Peyer's patch (tissue), 4 donors: ENCODE measurements at regions not wholly inside any gene's neighbourhood (a gene's known extent, or its start where the extent isn't known, plus 50 kb on each side); places are given as distances from the start of the nearest gene placed in this dataset.
"Not testable (repeated sequence)": the region's sequence is repeated elsewhere in the genome, so short reads cannot be mapped to it uniquely, and the experiment has no call there.

Experiments used
- DNase-seq, 3 donors: peaks; one replicate each; pipeline ENCODE4 v3.0.0-alpha.2; 2017 to 2019
- H3K27ac ChIP-seq, 4 donors: fragments of 200-600 bp; sonication (generic); one replicate each; pipeline ENCODE4 v1.5.1; 2016 to 2019
- H3K27me3 ChIP-seq, 2 donors: fragments of 200-600 bp; sonication (generic); one replicate each; pipeline ENCODE4 v1.5.1; 2019
- H3K36me3 ChIP-seq, 3 donors: fragments of 200-600 bp; sonication (generic); one replicate each; pipeline ENCODE4 v1.5.1; 2016 to 2019
- H3K4me1 ChIP-seq, 4 donors: fragments of 200-600 bp; sonication (generic); one replicate each; pipeline ENCODE4 v1.5.1; 2016 to 2019
- H3K4me3 ChIP-seq, 4 donors: fragments of 200-600 bp; sonication (generic); 1 replicate in 3 of 4; 2 replicates in 1 of 4; pipeline ENCODE4 v1.5.1; 2016 to 2019; ENCODE audit warnings: mild to moderate bottlenecking in 1 of 4
- H3K9me3 ChIP-seq, 4 donors: fragments of 200-600 bp; sonication (generic); one replicate each; pipeline ENCODE4 v1.5.1; 2016 to 2019; ENCODE audit warnings: mild to moderate bottlenecking in 1 of 4
- POLR2A ChIP-seq, 2 donors: fragments of 450-650 bp; IDR thresholded peaks; one replicate each; pipeline ENCODE4 v1.5.1; 2017; ENCODE audit warnings: antibody characterized with exemption in 2 of 2, mild to moderate bottlenecking in 2 of 2, moderate library complexity in 2 of 2
- TF ChIP-seq, protein P1 (sequence below), 6 experiments: fragments of 450-650 bp in 4 of 6; fragments of 200-600 bp in 2 of 6; sonication (generic) in 1 of 6; IDR thresholded peaks; one replicate each; pipeline ENCODE4 v1.5.1; 2017 to 2019; ENCODE audit warnings: antibody characterized with exemption in 6 of 6, mild to moderate bottlenecking in 3 of 6, moderate library complexity in 1 of 6

DNA sequence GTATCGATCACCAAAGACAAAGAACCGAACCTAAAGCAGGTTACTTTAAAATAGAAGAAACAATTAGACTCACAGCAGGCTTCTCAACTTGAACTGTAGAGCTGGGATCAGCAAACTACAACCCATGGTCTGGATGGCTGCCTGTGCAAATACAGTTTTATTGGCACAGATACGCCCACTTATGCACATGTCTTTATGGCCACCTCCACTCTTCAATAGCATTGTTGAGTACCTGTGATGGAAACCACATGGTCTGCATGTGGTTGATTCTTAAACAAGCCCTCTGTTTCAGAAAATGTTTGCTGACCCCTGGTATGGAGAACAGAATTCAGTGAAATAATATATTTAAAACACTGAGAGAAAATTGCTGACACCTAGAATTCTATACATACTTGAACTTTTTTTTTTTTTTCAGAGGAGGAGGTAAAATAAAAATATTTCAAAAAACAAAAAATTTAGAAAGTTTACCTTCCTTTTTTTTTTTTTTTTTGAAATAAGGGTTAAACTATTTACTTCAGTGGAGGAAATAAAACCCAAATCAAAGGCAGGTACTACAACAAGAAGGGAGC lies 263.8 kb upstream of the ATP10A start:
- no peaks in the 10 kb centered on the region for H3K9me3 ChIP-seq
- no peak overlapping the region for H3K27ac ChIP-seq
- TF ChIP-seq, protein P1, sequence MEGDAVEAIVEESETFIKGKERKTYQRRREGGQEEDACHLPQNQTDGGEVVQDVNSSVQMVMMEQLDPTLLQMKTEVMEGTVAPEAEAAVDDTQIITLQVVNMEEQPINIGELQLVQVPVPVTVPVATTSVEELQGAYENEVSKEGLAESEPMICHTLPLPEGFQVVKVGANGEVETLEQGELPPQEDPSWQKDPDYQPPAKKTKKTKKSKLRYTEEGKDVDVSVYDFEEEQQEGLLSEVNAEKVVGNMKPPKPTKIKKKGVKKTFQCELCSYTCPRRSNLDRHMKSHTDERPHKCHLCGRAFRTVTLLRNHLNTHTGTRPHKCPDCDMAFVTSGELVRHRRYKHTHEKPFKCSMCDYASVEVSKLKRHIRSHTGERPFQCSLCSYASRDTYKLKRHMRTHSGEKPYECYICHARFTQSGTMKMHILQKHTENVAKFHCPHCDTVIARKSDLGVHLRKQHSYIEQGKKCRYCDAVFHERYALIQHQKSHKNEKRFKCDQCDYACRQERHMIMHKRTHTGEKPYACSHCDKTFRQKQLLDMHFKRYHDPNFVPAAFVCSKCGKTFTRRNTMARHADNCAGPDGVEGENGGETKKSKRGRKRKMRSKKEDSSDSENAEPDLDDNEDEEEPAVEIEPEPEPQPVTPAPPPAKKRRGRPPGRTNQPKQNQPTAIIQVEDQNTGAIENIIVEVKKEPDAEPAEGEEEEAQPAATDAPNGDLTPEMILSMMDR (IDR thresholded peaks at IDR 0.05): no peak
- no peak for TF ChIP-seq POLR2A (IDR thresholded peaks at IDR 0.05)
- H3K4me1 ChIP-seq: no peaks in the 10 kb centered on the region
- no peak overlapping the region for H3K4me3 ChIP-seq
- no peaks in the 10 kb centered on the region for H3K27me3 ChIP-seq
- no peaks in the 10 kb centered on the region for H3K36me3 ChIP-seq
- no peak for DNase-seq

DNA sequence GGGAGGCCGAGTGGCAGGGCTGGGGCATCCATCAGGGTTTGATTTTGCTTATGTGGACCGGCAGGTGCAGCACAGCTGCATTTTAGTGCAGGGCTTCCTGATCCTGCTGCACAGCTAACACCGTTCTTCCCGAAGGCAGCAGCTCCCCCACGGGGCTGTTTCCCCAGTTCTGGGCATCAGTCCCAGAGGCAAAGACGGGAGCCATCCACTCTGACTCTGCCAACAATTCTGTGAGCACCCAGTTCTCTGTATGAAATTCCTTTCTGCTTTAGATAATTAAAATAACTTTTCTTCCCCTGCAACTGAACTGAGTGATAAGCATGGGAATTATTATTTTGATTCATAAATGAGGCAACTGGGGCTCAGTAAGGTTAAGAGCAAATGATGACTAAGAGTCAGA lies 262.9 kb upstream of the ATP10A start:
- TF ChIP-seq, protein P1 (IDR thresholded peaks at IDR 0.05): no peak
- no peak for TF ChIP-seq POLR2A (IDR thresholded peaks at IDR 0.05)
- H3K4me3 ChIP-seq: no peak overlapping the region
- no peaks in the 10 kb centered on the region for H3K27me3 ChIP-seq
- H3K4me1 ChIP-seq: no peaks in the 10 kb centered on the region
- no peak overlapping the region for H3K27ac ChIP-seq
- H3K9me3 ChIP-seq: no peaks in the 10 kb centered on the region
- no peak for DNase-seq
- no peaks in the 10 kb centered on the region for H3K36me3 ChIP-seq

DNA sequence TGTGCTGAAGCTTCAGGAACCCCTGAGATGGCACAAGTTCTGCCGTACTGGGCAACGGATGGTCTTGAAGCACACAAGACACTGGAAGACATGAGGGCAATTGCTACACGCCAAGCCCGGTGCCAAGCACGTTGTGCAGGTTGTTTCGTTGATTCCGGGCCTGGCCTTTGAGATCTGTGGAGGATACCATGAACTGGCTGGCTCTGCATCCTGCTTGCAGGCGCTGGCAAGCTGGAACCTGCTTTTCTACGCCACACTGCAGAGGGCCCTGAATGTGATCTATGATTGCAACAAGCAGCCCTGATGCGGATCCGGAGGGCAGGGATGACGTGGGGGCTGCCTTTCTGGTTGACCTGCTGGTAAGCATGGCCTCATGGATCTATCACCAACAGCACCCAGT lies 262.5 kb upstream of the ATP10A start:
- TF ChIP-seq, protein P1 (IDR thresholded peaks at IDR 0.05): no peak
- no peak for TF ChIP-seq POLR2A (IDR thresholded peaks at IDR 0.05)

DNA sequence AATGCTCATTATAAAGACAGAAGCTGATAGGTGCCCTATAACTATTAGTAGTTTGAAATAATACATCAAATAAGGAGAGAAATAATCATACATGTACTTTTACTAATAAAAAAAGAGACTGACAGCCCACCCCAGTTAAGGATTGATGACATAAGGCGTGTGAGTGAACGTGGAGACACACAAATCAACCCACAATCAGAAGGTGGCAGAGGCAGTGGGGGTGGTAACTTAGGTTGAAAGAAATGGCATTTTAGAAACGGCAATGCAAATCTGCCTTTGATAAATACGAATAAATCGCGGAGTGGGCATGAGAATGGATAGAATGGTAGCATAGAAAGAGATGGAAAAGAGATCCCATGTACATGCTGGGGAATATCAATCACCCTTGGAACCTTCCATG lies 256.2 kb upstream of the ATP10A start:
- Histone ChIP-seq H3K27me3 (no peaks in the 10 kb centered on the region), H3K9me3 (no peaks in the 10 kb centered on the region), H3K36me3 (no peaks in the 10 kb centered on the region), H3K4me3 (no peak overlapping the region), H3K4me1 (no peaks in the 10 kb centered on the region), H3K27ac (no peak overlapping the region)
- TF ChIP-seq, protein P1 (IDR thresholded peaks at IDR 0.05): no peak
- no peak for TF ChIP-seq POLR2A (IDR thresholded peaks at IDR 0.05)
- DNase-seq: no peak

More for the DNA sequence above, 262.5 kb upstream of the ATP10A start:
- H3K27ac ChIP-seq: no peak overlapping the region
- H3K27me3 ChIP-seq: no peaks in the 10 kb centered on the region
- H3K4me3 ChIP-seq: no peak overlapping the region
- H3K9me3 ChIP-seq: no peaks in the 10 kb centered on the region
- no peaks in the 10 kb centered on the region for H3K4me1 ChIP-seq
- no peak for DNase-seq
- H3K36me3 ChIP-seq: no peaks in the 10 kb centered on the region

DNA sequence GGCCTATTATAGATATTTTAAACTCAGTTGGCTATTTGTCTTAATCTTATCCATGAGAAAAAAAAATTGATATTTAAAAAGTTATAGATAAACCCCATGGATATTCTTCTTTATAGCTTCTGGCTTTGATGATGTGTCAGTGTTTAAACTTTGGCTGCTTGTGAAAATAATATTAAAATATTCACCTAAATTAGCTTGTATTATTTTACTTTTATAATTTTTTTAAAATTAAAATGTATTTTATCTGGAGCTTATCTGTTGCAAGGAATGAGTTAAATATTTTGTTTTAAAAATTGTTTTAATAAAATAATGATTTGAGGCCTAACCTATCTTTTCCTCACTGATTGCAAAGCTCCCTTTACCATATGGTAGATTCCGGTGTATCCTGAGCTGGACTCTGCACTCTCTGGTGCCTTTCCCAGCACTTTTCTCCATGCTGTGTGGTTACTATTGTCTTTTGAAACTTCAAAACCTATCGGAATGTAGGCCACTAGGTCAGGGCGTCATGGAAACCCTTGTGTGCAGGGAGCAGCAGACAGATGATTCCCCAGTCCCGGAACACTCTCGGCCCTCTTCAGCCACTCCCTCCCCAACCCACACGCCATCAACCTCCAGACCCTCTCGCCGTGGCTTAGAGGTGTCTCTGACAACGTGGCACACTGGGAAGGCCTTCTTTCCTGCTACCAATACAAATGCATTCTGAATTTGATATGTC lies 252.3 kb upstream of the ATP10A start:
- no peaks in the 10 kb centered on the region for H3K36me3 ChIP-seq
- no peak overlapping the region for H3K27ac ChIP-seq
- H3K9me3 ChIP-seq: no peaks in the 10 kb centered on the region
- H3K4me3 ChIP-seq: no peak overlapping the region
- DNase-seq: no peak
- H3K4me1 ChIP-seq: no peaks in the 10 kb centered on the region
- TF ChIP-seq, protein P1 (IDR thresholded peaks at IDR 0.05): no peak
- no peak for TF ChIP-seq POLR2A (IDR thresholded peaks at IDR 0.05)
- H3K27me3 ChIP-seq: no peaks in the 10 kb centered on the region

DNA sequence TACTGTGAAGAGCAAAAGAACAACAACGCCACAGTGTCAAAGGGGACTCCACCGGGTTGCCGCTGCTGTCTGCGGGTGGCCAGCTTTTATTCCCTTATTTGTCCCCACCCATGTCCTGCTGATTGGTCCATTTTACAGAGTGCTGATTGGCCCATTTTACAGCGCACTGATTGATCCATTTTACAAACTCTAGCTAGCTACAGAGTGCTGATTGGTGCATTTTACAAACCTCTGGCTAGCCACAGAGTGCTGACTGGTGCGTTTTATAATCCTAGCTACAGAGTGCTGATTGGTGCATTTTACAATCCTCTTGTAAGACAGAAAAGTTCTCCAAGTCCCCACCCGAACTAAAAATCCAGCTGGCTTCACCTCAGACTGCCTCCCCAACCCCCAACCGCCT lies 251.0 kb upstream of the ATP10A start:
- H3K36me3 ChIP-seq, H3K9me3 ChIP-seq, H3K27me3 ChIP-seq, DNase-seq, H3K4me3 ChIP-seq, H3K4me1 ChIP-seq, H3K27ac ChIP-seq: not testable (repeated sequence)
